SK-N-SH (cell line): ENCODE measurements at regions not wholly inside any gene's neighbourhood (a gene's known extent, or its start where the extent isn't known, plus 50 kb on each side); places are given as distances from the start of the nearest gene placed in this dataset.

Experiments used
- CHD2 ChIP-seq: fragments of 150-350 bp; IDR thresholded peaks from 2 replicates; pipeline ENCODE4 v1.6.1; 2018; ENCODE audit warnings: low read length; ENCODE audit not compliant: partially characterized antibody
- FOSL2 ChIP-seq: IDR thresholded peaks from 2 replicates; pipeline ENCODE4 v1.4.0; 2012; ENCODE audit warnings: low read depth, mild to moderate bottlenecking, moderate library complexity, borderline replicate concordance
- RFX5 ChIP-seq: IDR thresholded peaks from 2 replicates; pipeline ENCODE4 v1.6.1; 2012; ENCODE audit warnings: mild to moderate bottlenecking, improper control_type of control experiment, low read length
- TCF12 ChIP-seq: IDR thresholded peaks from 2 replicates; pipeline ENCODE4 v1.4.0; 2012
- TEAD4 ChIP-seq: IDR thresholded peaks from 2 replicates; pipeline ENCODE4 v1.4.0; 2012; ENCODE audit warnings: mild to moderate bottlenecking, borderline replicate concordance; ENCODE audit not compliant: insufficient read depth
- TF ChIP-seq, protein P1 (sequence below): IDR thresholded peaks from 2 replicates; pipeline ENCODE4; 2012
- TF ChIP-seq, protein P2 (sequence below): fragments of 200-600 bp; sonication (generic); IDR thresholded peaks from 2 replicates; pipeline ENCODE4 v1.6.1; 2017; ENCODE audit warnings: antibody characterized with exemption, mild to moderate bottlenecking, moderate library complexity

DNA sequence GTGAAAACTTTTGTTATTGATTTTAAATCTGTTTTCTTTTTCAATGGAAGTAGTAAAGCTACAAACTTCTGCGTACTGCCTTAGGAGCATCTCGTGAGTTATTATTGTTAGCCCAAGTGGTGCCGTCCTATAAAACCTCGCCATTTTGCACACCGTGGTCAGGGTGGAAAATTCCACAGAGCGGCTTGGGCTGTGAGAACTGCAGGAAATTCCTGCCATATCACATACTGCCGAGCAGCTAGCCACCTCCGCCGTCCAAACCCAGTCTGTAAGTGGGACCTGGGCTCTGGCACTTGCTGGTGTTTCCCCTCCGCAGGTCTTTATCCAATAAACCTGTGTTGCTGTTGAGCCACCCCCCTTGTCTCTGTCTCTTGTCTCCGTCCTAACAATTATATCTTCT, 88.0 kb upstream of the POU2AF2 start:
- TF ChIP-seq RFX5, result no peak
- TF ChIP-seq, protein P1, sequence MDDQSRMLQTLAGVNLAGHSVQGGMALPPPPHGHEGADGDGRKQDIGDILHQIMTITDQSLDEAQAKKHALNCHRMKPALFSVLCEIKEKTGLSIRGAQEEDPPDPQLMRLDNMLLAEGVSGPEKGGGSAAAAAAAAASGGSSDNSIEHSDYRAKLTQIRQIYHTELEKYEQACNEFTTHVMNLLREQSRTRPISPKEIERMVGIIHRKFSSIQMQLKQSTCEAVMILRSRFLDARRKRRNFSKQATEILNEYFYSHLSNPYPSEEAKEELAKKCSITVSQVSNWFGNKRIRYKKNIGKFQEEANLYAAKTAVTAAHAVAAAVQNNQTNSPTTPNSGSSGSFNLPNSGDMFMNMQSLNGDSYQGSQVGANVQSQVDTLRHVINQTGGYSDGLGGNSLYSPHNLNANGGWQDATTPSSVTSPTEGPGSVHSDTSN, result no peak
- TF ChIP-seq, protein P2, sequence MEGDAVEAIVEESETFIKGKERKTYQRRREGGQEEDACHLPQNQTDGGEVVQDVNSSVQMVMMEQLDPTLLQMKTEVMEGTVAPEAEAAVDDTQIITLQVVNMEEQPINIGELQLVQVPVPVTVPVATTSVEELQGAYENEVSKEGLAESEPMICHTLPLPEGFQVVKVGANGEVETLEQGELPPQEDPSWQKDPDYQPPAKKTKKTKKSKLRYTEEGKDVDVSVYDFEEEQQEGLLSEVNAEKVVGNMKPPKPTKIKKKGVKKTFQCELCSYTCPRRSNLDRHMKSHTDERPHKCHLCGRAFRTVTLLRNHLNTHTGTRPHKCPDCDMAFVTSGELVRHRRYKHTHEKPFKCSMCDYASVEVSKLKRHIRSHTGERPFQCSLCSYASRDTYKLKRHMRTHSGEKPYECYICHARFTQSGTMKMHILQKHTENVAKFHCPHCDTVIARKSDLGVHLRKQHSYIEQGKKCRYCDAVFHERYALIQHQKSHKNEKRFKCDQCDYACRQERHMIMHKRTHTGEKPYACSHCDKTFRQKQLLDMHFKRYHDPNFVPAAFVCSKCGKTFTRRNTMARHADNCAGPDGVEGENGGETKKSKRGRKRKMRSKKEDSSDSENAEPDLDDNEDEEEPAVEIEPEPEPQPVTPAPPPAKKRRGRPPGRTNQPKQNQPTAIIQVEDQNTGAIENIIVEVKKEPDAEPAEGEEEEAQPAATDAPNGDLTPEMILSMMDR, result no peak
- no peak for TF ChIP-seq FOSL2
- no peak for TF ChIP-seq TEAD4
- TF ChIP-seq CHD2, result no peak
- TF ChIP-seq TCF12, result no peak
